ENCODE measurements at regions not wholly inside any gene's neighbourhood (a gene's known extent, or its start where the extent isn't known, plus 50 kb on each side); places are given as distances from the start of the nearest gene placed in this dataset.

- ATAC-seq: no peak
- no peak overlapping the region for H2AFZ ChIP-seq (ENCODE audit: low read depth, low read length, poor library complexity, severe bottlenecking)
- H3K27me3 ChIP-seq (ENCODE audit: insufficient read depth, low read length): no peaks in the 10 kb centered on the region
- POLR2A ChIA-PET: no interaction called here
- no peak for DNase-seq (ENCODE audit: low read depth, low spot score)
- H3K9ac ChIP-seq (ENCODE audit: low read length): no peak overlapping the region
- no peaks in the 10 kb centered on the region for H3K79me2 ChIP-seq (ENCODE audit: insufficient read depth, low read length)
- no peaks in the 10 kb centered on the region for H3K9me3 ChIP-seq (ENCODE audit: control insufficient read depth in 1 of 2, insufficient read depth in 1 of 2, low read depth in 1 of 2, low read length in 2 of 2)
- TF ChIP-seq, protein P1, sequence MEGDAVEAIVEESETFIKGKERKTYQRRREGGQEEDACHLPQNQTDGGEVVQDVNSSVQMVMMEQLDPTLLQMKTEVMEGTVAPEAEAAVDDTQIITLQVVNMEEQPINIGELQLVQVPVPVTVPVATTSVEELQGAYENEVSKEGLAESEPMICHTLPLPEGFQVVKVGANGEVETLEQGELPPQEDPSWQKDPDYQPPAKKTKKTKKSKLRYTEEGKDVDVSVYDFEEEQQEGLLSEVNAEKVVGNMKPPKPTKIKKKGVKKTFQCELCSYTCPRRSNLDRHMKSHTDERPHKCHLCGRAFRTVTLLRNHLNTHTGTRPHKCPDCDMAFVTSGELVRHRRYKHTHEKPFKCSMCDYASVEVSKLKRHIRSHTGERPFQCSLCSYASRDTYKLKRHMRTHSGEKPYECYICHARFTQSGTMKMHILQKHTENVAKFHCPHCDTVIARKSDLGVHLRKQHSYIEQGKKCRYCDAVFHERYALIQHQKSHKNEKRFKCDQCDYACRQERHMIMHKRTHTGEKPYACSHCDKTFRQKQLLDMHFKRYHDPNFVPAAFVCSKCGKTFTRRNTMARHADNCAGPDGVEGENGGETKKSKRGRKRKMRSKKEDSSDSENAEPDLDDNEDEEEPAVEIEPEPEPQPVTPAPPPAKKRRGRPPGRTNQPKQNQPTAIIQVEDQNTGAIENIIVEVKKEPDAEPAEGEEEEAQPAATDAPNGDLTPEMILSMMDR (IDR thresholded peaks at IDR 0.05 in 2 of 3, conservative IDR thresholded peaks at IDR 0.05 in 1 of 3; ENCODE audit: borderline replicate concordance in 1 of 3, insufficient read depth in 1 of 3, low read depth in 2 of 3, low read length in 2 of 3): no peak
- TF ChIP-seq POLR2A (IDR thresholded peaks at IDR 0.05; ENCODE audit: borderline replicate concordance, extremely low read depth, insufficient read depth, insufficient read length) (no peak), POLR2AphosphoS5 (IDR thresholded peaks at IDR 0.05; ENCODE audit: low read depth, low read length) (no peak), ZFX (IDR thresholded peaks at IDR 0.05) (no peak), SRF (IDR thresholded peaks at IDR 0.05; ENCODE audit: low read depth) (no peak), SP1 (IDR thresholded peaks at IDR 0.05; ENCODE audit: low read depth) (no peak), EZH2 (IDR thresholded peaks at IDR 0.05) (no peak), REST (IDR thresholded peaks at IDR 0.05; ENCODE audit: low read depth) (no peak), ZNF274 (IDR thresholded peaks at IDR 0.05; ENCODE audit: low read depth, low read length) (no peak), FOSL1 (IDR thresholded peaks at IDR 0.05; ENCODE audit: low read depth) (no peak), CBX3 (IDR thresholded peaks at IDR 0.05; ENCODE audit: low read depth) (no peak), CEBPB (IDR thresholded peaks at IDR 0.05; ENCODE audit: low read depth) (no peak), EZH2phosphoT487 (IDR thresholded peaks at IDR 0.05; ENCODE audit: borderline replicate concordance) (no peak), JUND (IDR thresholded peaks at IDR 0.05) (no peak), SIN3A (IDR thresholded peaks at IDR 0.05; ENCODE audit: low read depth) (no peak), TCF7L2 (IDR thresholded peaks at IDR 0.05; ENCODE audit: borderline replicate concordance, extremely low read depth, insufficient read depth, insufficient read length) (no peak), ATF3 (IDR thresholded peaks at IDR 0.05) (no peak), YY1 (IDR thresholded peaks at IDR 0.05; ENCODE audit: extremely low read depth, insufficient replicate concordance, low read depth, low read length) (no peak)
- TF ChIP-seq, protein P2, sequence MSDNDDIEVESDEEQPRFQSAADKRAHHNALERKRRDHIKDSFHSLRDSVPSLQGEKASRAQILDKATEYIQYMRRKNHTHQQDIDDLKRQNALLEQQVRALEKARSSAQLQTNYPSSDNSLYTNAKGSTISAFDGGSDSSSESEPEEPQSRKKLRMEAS (IDR thresholded peaks at IDR 0.05): no peak
- no peak overlapping the region for H3K27ac ChIP-seq (ENCODE audit: low read depth, low read length)
- H4K20me1 ChIP-seq (ENCODE audit: insufficient read depth): no peaks in the 10 kb centered on the region
- no peak overlapping the region for H3K4me3 ChIP-seq (replicated peaks in 1 of 2; ENCODE audit: low read depth in 1 of 2, low read length in 2 of 2)
- intact Hi-C loops (cut with micrococcal nuclease): no loop called here
- H3K4me2 ChIP-seq (ENCODE audit: low read length): no peak overlapping the region
- H3K9me2 ChIP-seq (ENCODE audit: insufficient read depth): no peaks in the 10 kb centered on the region
- no peaks in the 10 kb centered on the region for H3K36me3 ChIP-seq (ENCODE audit: control insufficient read depth in 1 of 2, insufficient read depth in 2 of 2, low read length in 2 of 2)
- RAD21 ChIA-PET (ENCODE audit: low non-redundant PET in 1 of 2, low total read pairs in 2 of 2, uncharacterized antibody in 2 of 2, unreplicated experiment in 2 of 2): no interaction called here
- CTCF ChIA-PET: no interaction called here
- BruUV-seq (replicated peaks): no TSS peak
- H3K4me1 ChIP-seq (ENCODE audit: control insufficient read depth in 1 of 2, insufficient read depth in 2 of 2, low read length in 2 of 2): peaks cover 0 to 3% of the 10 kb centered on the region in 2 experiments; a peak in 1 of 4 replicates
Measured at GRCh38 chr12:115386946-115387345, 703.0 kb upstream of the TBX3 start.

Measured in HCT116 (cell line).